HepG2 (cell line): ENCODE measurements at regions not wholly inside any gene's neighbourhood (a gene's known extent, or its start where the extent isn't known, plus 50 kb on each side); places are given as distances from the start of the nearest gene placed in this dataset.

Source experiments
- ATAC-seq: fragments of 200-7000 bp; cut with Tn5 transposase; 3 replicates; pipeline ENCODE4 v1.9.1; 2020; ENCODE audit warnings: mild to moderate bottlenecking, moderate library complexity
- BruUV-seq: library from RNA; stranded (reverse); fragments of 400-500 nt; replicated peaks from 2 replicates; lab custom pipeline; 2021; lab: Mats Ljungman, UMichigan
- CTCF ChIA-PET: fragments of 300-600 bp; formaldehyde crosslinking; extraction: SDS; loops from one replicate; lab custom pipeline; 2021; ENCODE audit warnings: low total read pairs, inconsistent platforms, low intra/inter-chr PET ratio; lab: Yijun Ruan, JAX
- POLR2A ChIA-PET: fragments of 350-600 bp; sonication (Branson Sonifier 250); formaldehyde crosslinking; loops from one replicate; lab custom pipeline; 2020; ENCODE audit warnings: antibody characterized with exemption, inconsistent platforms; lab: Yijun Ruan, JAX
- DNase-seq: peaks from one replicate; pipeline ENCODE4 v3.0.0-alpha.2; 2015; ENCODE audit warnings: low spot score
- FAIRE-seq: peaks from 3 replicates; lab custom pipeline; 2011; peaks lifted over from hg19 to GRCh38; lab: Jason Lieb, UNC
- H2AFZ ChIP-seq: one replicate; pipeline ENCODE4 v1.6.1; 2011; ENCODE audit warnings: low read length, inconsistent platforms
- H3K27ac ChIP-seq: fragments of 300-600 bp; 3 replicates; pipeline ENCODE4 v1.8.0; 2011; ENCODE audit warnings: mixed run types, mild to moderate bottlenecking, mixed read lengths, low read length, inconsistent platforms; ENCODE audit not compliant: insufficient read depth; ENCODE audit errors: extremely low read length
- H3K27me3 ChIP-seq, 2 experiments: fragments of 200-600 bp in 1 of 2; 2 replicates in 1 of 2; 3 replicates in 1 of 2; pipeline versions ENCODE4 v1.6.0 to v1.8.0; 2011; ENCODE audit warnings: low read length in 2 of 2, mild to moderate bottlenecking in 2 of 2, moderate library complexity in 2 of 2, inconsistent platforms in 1 of 2; ENCODE audit not compliant: insufficient read depth in 2 of 2, control insufficient read depth in 1 of 2
- H3K36me3 ChIP-seq, 2 experiments: fragments of 200-600 bp in 1 of 2; replicated peaks in 1 of 2; 2 replicates in 1 of 2; 3 replicates in 1 of 2; pipeline versions ENCODE4 v1.5.1 to v1.8.0; 2011; ENCODE audit warnings: low read length in 2 of 2, inconsistent platforms in 1 of 2; ENCODE audit not compliant: insufficient read depth in 2 of 2, control insufficient read depth in 1 of 2
- H3K4me1 ChIP-seq: 2 replicates; pipeline ENCODE4 v1.5.1; 2012; ENCODE audit warnings: low read length, inconsistent platforms; ENCODE audit not compliant: insufficient read depth
- H3K4me2 ChIP-seq: 2 replicates; pipeline ENCODE4 v1.6.0; 2011; ENCODE audit warnings: low read depth, low read length, inconsistent platforms
- H3K4me3 ChIP-seq, 3 experiments: fragments of 200-600 bp in 1 of 3; sonication (generic), shearing (Covaris generic) in 1 of 3; replicated peaks in 1 of 3; 2 replicates each; pipeline ENCODE4 v1.5.1; 2011 to 2016; ENCODE audit warnings: low read length in 3 of 3, inconsistent platforms in 2 of 3, low read depth in 2 of 3, mild to moderate bottlenecking in 2 of 3, control low read depth in 1 of 3, mixed read lengths in 1 of 3; ENCODE audit not compliant: insufficient read depth in 1 of 3
- H3K79me2 ChIP-seq: one replicate; pipeline ENCODE4 v1.6.1; 2011; ENCODE audit warnings: low read length, inconsistent platforms; ENCODE audit not compliant: insufficient read depth
- H3K9ac ChIP-seq: 2 replicates; pipeline ENCODE4 v1.6.0; 2011; ENCODE audit warnings: mild to moderate bottlenecking, low read depth, low read length, inconsistent platforms; ENCODE audit not compliant: insufficient read depth
- H3K9me3 ChIP-seq: 2 replicates; pipeline ENCODE4 v1.5.1; 2012; ENCODE audit warnings: mild to moderate bottlenecking, low read length
- H4K20me1 ChIP-seq: 2 replicates; pipeline ENCODE4 v1.6.0; 2011; ENCODE audit warnings: inconsistent platforms, mild to moderate bottlenecking, low read length, moderate library complexity; ENCODE audit not compliant: insufficient read depth
- E2F1 ChIP-seq: sonication (generic); formaldehyde crosslinking; IDR thresholded peaks from 2 replicates; pipeline ENCODE4 v1.5.0; 2020; ENCODE audit warnings: missing genetic modification reagents
- E2F2 ChIP-seq: sonication (generic); formaldehyde crosslinking; IDR thresholded peaks from 2 replicates; pipeline ENCODE4 v1.4.0; 2020; ENCODE audit warnings: missing genetic modification reagents, borderline replicate concordance
- FIP1L1 ChIP-seq: fragments of 200-400 bp; formaldehyde crosslinking; IDR thresholded peaks from 2 replicates; pipeline ENCODE4 v1.6.1; 2018; ENCODE audit warnings: low read depth, mild to moderate bottlenecking, low read length, moderate library complexity, borderline replicate concordance; ENCODE audit not compliant: insufficient read depth
- KLF9 ChIP-seq: IDR thresholded peaks from 2 replicates; pipeline ENCODE4 v1.6.1; 2016; ENCODE audit warnings: low read depth
- MAFK ChIP-seq, 2 experiments: IDR thresholded peaks in 1 of 2; conservative IDR thresholded peaks in 1 of 2; 2 replicates each; pipeline ENCODE4 v1.6.1; 2011; ENCODE audit warnings: improper control_type of control experiment in 2 of 2, low read length in 2 of 2
- MED13 ChIP-seq: sonication (generic); formaldehyde crosslinking; IDR thresholded peaks from 2 replicates; pipeline ENCODE4 v1.5.0; 2020; ENCODE audit warnings: missing genetic modification reagents
- MIER3 ChIP-seq: IDR thresholded peaks from 2 replicates; pipeline ENCODE4 v1.6.1; 2016; ENCODE audit warnings: missing compliant biosample characterization, borderline replicate concordance
- NRL ChIP-seq: sonication (generic); formaldehyde crosslinking; IDR thresholded peaks from 2 replicates; pipeline ENCODE4 v1.5.0; 2020; ENCODE audit warnings: missing genetic modification reagents, mild to moderate bottlenecking, moderate library complexity, borderline replicate concordance
- SNAI1 ChIP-seq: sonication (generic); formaldehyde crosslinking; IDR thresholded peaks from 2 replicates; pipeline ENCODE4 v1.5.0; 2020; ENCODE audit warnings: mild to moderate bottlenecking, missing genetic modification reagents, borderline replicate concordance
- UBTF ChIP-seq: sonication (generic); formaldehyde crosslinking; IDR thresholded peaks from 2 replicates; pipeline ENCODE4 v1.4.0; 2020; ENCODE audit warnings: mild to moderate bottlenecking, missing genetic modification reagents
- ZFAT ChIP-seq: sonication (generic); formaldehyde crosslinking; conservative IDR thresholded peaks from 2 replicates; pipeline ENCODE4 v1.8.1; 2023; ENCODE audit warnings: missing genetic modification reagents, inconsistent platforms
- ZNF547 ChIP-seq: sonication (generic); formaldehyde crosslinking; IDR thresholded peaks from 2 replicates; pipeline ENCODE4 v1.5.1; 2020; ENCODE audit warnings: mild to moderate bottlenecking, missing genetic modification reagents
- WGBS: methylation state at CpG from one replicate; pipeline ENCODE4 v1.1.6; 2017; ENCODE audit warnings: low lambda C conversion rate; 5-methylcytosine and 5-hydroxymethylcytosine counted together
- in situ Hi-C: cut with HindIII; loops from 2 replicates; pipeline ENCODE4 v1.10.0; 2017; ENCODE audit warnings: low pct_unique_long_range_greater_than_20kb; ENCODE audit not compliant: extremely low pct_ligation_motif_present
- intact Hi-C: fragments of 100-400 bp; cut with micrococcal nuclease; formaldehyde crosslinking; loops from one replicate; pipeline ENCODE4 v1.10.0; 2022; ENCODE audit not compliant: unreplicated experiment

GRCh38 chr14:83713732-83714131, 1816.2 kb upstream of the FLRT2 start:
- BruUV-seq, result no TSS peak
- no peak overlapping the region for H3K27ac ChIP-seq
- no peaks in the 10 kb centered on the region for H3K79me2 ChIP-seq
- no peaks in the 10 kb centered on the region for H3K27me3 ChIP-seq
- TF ChIP-seq UBTF (CRISPR knock-in tag) (no peak), ZFAT (no peak), KLF9 (no peak), ZNF547 (CRISPR knock-in tag) (no peak)
- TF ChIP-seq, all 625 proteins: peak for 0
- no peak overlapping the region for H3K9ac ChIP-seq
- 0% methylated on average over 2 of the region's 2 CpGs for WGBS
- no peaks in the 10 kb centered on the region for H4K20me1 ChIP-seq
- ChIA-PET POLR2A (no interaction called here), CTCF (no interaction called here)
- intact Hi-C loops, result no loop called here
- no peak overlapping the region for H3K4me2 ChIP-seq
- H3K9me3 ChIP-seq, result peaks cover 86% of the 10 kb centered on the region
- H2AFZ ChIP-seq, result no peak overlapping the region
- no peaks in the 10 kb centered on the region for H3K4me1 ChIP-seq
- ATAC-seq (no peak), DNase-seq (no peak), FAIRE-seq (no peak)
- in situ Hi-C loops, result no loop called here
- no peaks in the 10 kb centered on the region for H3K36me3 ChIP-seq
- H3K4me3 ChIP-seq, result no peak overlapping the region

- DNase-seq (no peak), FAIRE-seq (no peak), ATAC-seq (no peak)
- CTCF ChIA-PET, result no interaction called here
- POLR2A ChIA-PET, result no interaction called here
- H2AFZ ChIP-seq, result no peak overlapping the region
- H3K9ac ChIP-seq, result no peak overlapping the region
- H3K4me2 ChIP-seq, result no peak overlapping the region
- H3K27me3 ChIP-seq, result no peaks in the 10 kb centered on the region
- BruUV-seq, result no TSS peak
- in situ Hi-C loops (no loop called here), intact Hi-C loops (no loop called here)
- no peaks in the 10 kb centered on the region for H3K4me1 ChIP-seq
- no peaks in the 10 kb centered on the region for H4K20me1 ChIP-seq
- H3K27ac ChIP-seq, result no peak overlapping the region
- no peaks in the 10 kb centered on the region for H3K36me3 ChIP-seq
- peaks cover 86% of the 10 kb centered on the region for H3K9me3 ChIP-seq
- no peak overlapping the region for H3K4me3 ChIP-seq
- no peaks in the 10 kb centered on the region for H3K79me2 ChIP-seq
- TF ChIP-seq E2F1, result no peak
- no peak for TF ChIP-seq E2F2 (CRISPR knock-in tag)
- TF ChIP-seq MAFK (conservative IDR thresholded peaks at IDR 0.05 in 1 of 2, IDR thresholded peaks at IDR 0.05 in 1 of 2; ENCODE audit: low read length in 2 of 2), result no peak
- no peak for TF ChIP-seq MIER3 (CRISPR knock-in tag)
- no peak for TF ChIP-seq FIP1L1
- TF ChIP-seq MED13 (CRISPR knock-in tag), result no peak
- no peak for TF ChIP-seq SNAI1
- TF ChIP-seq NRL (CRISPR knock-in tag), result no peak
Measured at GRCh38 chr14:83714151-83714550, 1815.8 kb upstream of the FLRT2 start.
